ENCODE measurements at regions not wholly inside any gene's neighbourhood (a gene's known extent, or its start where the extent isn't known, plus 50 kb on each side); places are given as distances from the start of the nearest gene placed in this dataset.
"Not testable (repeated sequence)": the region's sequence is repeated elsewhere in the genome, so short reads cannot be mapped to it uniquely, and the experiment has no call there.

DNA sequence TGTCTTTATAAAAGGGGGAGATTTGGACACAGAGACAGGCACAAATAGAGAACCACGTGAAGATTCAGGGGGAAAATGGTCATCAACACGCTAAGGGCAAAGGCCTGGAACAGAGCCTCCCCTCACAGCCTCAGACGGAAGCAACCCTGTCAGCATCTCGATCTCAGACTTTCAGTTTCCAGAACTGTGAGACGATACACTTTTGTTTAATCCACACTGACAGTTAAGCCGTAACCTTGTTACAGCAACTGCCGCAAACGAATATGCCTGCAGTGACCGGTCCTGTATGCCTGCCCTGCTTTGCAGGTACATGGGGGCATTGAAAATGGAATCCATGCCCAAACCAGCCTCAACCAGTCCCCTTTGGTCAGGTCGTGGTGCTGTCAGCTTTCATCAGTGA lies 139.5 kb downstream of the ATPSCKMT start:
- DNase-seq (ENCODE audit: low spot score): no peak
- no peak overlapping the region for H3K27ac ChIP-seq
- no peaks in the 10 kb centered on the region for H3K9me3 ChIP-seq
- H3K4me1 ChIP-seq: no peaks in the 10 kb centered on the region
- TF ChIP-seq, protein P1, sequence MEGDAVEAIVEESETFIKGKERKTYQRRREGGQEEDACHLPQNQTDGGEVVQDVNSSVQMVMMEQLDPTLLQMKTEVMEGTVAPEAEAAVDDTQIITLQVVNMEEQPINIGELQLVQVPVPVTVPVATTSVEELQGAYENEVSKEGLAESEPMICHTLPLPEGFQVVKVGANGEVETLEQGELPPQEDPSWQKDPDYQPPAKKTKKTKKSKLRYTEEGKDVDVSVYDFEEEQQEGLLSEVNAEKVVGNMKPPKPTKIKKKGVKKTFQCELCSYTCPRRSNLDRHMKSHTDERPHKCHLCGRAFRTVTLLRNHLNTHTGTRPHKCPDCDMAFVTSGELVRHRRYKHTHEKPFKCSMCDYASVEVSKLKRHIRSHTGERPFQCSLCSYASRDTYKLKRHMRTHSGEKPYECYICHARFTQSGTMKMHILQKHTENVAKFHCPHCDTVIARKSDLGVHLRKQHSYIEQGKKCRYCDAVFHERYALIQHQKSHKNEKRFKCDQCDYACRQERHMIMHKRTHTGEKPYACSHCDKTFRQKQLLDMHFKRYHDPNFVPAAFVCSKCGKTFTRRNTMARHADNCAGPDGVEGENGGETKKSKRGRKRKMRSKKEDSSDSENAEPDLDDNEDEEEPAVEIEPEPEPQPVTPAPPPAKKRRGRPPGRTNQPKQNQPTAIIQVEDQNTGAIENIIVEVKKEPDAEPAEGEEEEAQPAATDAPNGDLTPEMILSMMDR (IDR thresholded peaks at IDR 0.05): no peak
- H3K27me3 ChIP-seq: no peaks in the 10 kb centered on the region
- no peaks in the 10 kb centered on the region for H3K36me3 ChIP-seq
- H3K4me3 ChIP-seq: no peak overlapping the region

DNA sequence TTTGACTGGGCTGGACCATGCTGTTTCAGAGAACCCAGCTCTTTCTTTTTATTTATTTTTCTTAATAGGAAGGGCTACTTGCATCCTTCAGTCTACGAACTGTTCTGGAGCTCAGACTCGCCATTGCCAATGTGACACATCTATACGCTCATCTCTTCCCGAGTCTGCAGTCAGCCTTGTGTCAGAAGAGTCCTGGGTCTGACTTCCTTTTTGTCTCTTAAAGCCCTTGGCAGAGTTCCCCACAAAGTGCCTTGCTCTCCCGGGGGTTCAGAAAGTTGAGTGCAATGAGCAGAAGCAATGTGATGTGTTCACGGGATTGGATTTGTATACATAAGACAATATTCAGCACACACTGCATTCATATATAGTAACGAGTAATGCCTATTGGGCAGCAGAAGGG lies 140.4 kb downstream of the ATPSCKMT start:
- Histone ChIP-seq H3K36me3 (no peaks in the 10 kb centered on the region), H3K27me3 (no peaks in the 10 kb centered on the region), H3K4me1 (no peaks in the 10 kb centered on the region), H3K4me3 (no peak overlapping the region), H3K27ac (no peak overlapping the region), H3K9me3 (no peaks in the 10 kb centered on the region)
- TF ChIP-seq, protein P1 (IDR thresholded peaks at IDR 0.05): no peak
- DNase-seq (ENCODE audit: low spot score): no peak

DNA sequence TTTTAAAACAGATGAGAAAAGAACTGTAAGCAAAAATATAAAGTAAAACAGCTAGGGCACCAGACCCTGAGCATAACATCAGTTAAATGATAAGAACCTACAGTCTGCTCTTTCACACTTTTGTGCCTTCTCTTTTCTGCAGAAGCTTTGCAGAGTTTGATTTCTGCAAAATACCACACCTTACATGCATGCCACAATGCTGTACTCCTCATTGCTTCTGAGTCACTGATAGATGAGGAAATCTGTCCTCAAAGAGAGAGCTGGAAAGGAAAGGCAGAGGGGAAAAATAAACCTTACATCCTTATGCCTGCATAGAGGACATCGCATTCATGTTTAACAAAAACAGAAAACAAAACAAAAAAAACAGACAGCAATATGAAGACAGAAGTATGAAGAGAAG lies 142.9 kb downstream of the ATPSCKMT start:
- TF ChIP-seq, protein P1 (IDR thresholded peaks at IDR 0.05): no peak
- Histone ChIP-seq H3K4me1 (no peaks in the 10 kb centered on the region), H3K36me3 (no peaks in the 10 kb centered on the region), H3K4me3 (no peak overlapping the region), H3K9me3 (no peaks in the 10 kb centered on the region), H3K27me3 (no peaks in the 10 kb centered on the region), H3K27ac (no peak overlapping the region)
- no peak for DNase-seq (ENCODE audit: low spot score)

DNA sequence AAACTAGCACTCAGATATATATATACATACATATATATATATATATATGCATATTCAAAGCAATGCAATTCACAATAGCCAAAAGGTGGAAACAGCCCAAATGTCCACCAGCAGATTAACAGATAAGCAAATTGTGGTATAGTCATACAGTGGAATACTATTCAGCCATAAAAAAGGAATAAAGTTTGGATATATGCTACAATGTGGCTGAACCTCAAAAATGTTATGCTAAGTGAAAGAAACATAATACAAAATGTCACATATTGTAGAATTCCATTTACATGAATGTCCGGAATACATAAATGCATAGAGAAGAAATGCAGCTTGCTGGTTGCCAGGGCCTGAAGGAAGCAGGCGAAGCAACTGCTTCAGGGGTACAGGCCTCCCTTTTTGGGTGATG lies 143.4 kb downstream of the ATPSCKMT start:
- DNase-seq (ENCODE audit: low spot score): no peak
- Histone ChIP-seq H3K4me1 (no peaks in the 10 kb centered on the region), H3K27me3 (no peaks in the 10 kb centered on the region), H3K4me3 (no peak overlapping the region), H3K27ac (no peak overlapping the region), H3K36me3 (no peaks in the 10 kb centered on the region), H3K9me3 (no peaks in the 10 kb centered on the region)
- TF ChIP-seq, protein P1 (IDR thresholded peaks at IDR 0.05): no peak

DNA sequence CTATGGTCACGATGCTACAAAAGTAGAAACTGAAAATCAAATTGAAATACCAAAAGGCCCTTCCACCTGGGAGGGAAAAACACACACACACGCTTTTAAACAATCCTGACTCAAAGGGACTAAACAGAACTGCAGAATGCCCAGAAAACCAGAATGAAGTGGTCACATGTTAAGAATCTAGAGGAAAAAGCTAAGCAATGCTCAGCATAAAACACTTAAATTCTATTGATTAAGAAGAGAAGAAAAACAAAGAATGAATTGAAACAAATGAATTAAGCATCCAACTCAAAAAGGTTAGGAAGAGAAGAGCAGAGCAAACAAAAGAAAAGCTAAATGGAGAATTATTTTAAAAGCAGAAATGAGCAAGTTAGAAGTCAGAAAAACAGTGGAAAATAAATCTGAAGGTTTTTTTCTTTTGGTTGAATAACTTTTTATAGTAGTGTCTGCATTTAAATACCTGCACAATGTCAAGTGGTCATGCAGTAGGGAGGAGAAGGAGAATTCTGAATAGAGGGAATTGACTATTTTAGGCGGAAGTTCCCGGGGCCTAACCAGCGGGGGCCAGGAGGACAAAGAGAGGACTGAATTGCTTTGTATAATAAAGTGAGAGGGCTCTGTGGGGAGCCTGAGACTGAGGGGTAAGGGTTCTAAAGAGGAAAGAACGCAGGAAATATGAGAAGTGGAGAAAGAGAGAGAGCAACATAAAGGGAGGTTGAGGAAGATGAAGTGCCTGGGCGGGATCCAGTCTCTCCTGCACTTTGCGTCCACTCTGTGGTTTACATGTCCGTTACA lies 146.8 kb downstream of the ATPSCKMT start:
- H3K9me3 ChIP-seq: peaks cover 0 to 17% of the 10 kb centered on the region in 2 donors
- no peaks in the 10 kb centered on the region for H3K27me3 ChIP-seq
- H3K4me1 ChIP-seq: no peaks in the 10 kb centered on the region
- DNase-seq (ENCODE audit: low spot score): no peak
- no peaks in the 10 kb centered on the region for H3K36me3 ChIP-seq
- no peak overlapping the region for H3K27ac ChIP-seq
- TF ChIP-seq, protein P1 (IDR thresholded peaks at IDR 0.05): no peak
- H3K4me3 ChIP-seq: no peak overlapping the region

DNA sequence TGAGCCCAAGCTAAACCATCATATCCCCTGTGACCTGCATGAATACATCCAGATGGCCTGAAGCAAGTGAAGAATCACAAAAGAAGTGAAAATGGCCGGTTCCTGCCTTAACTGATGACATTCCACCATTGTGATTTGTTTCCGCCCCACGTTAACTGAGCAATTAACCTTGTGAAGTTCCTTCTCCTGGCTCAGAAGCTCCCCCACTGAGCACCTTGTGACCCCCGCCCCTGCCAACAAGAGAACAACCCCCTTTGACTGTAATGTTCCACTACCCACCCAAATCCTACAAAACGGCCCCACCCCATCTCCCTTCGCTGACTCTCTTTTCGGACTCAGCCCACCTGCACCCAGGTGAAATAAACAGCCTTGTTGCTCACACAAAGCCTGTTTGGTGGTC lies 147.5 kb downstream of the ATPSCKMT start:
- H3K4me1 ChIP-seq; H3K4me3 ChIP-seq; DNase-seq (ENCODE audit: low spot score); H3K27ac ChIP-seq; H3K27me3 ChIP-seq; H3K36me3 ChIP-seq: not testable (repeated sequence)
- H3K9me3 ChIP-seq: peaks cover 0 to 17% of the 10 kb centered on the region in 2 donors

Data from right atrium auricular region (tissue), 2 donors.